Ecto neural progenitor cell (in vitro differentiated cells): ENCODE measurements at regions not wholly inside any gene's neighbourhood (a gene's known extent, or its start where the extent isn't known, plus 50 kb on each side); places are given as distances from the start of the nearest gene placed in this dataset.

Experiments used
- DNase-seq: peaks from one replicate; pipeline ENCODE4 v3.0.0-alpha.2; 2018; ENCODE audit warnings: low spot score

- DNase-seq = no peak
Measured at GRCh38 chr12:118608770-118609344, 232.5 kb downstream of the SUDS3 start.

- DNase-seq = peak; percentile 79
Measured at GRCh38 chr12:118611295-118611694, 234.9 kb downstream of the SUDS3 start.

- DNase-seq = no peak
Measured at GRCh38 chr12:118611770-118612169, 235.4 kb downstream of the SUDS3 start.

GRCh38 chr12:118617611-118618450 lies 241.5 kb downstream of the SUDS3 start:
- DNase-seq = no peak

- no peak for DNase-seq
Measured at GRCh38 chr12:118618695-118619094, 242.3 kb downstream of the SUDS3 start.

GRCh38 chr12:118625050-118625675 lies 248.8 kb downstream of the SUDS3 start:
- no peak for DNase-seq

GRCh38 chr12:118633071-118633470 lies 256.7 kb downstream of the SUDS3 start:
- no peak for DNase-seq

GRCh38 chr12:118635276-118635675 lies 258.9 kb downstream of the SUDS3 start:
- no peak for DNase-seq

GRCh38 chr12:118637767-118638370 lies 261.5 kb downstream of the SUDS3 start:
- DNase-seq = no peak

- DNase-seq = no peak
Measured at GRCh38 chr12:118641249-118641648, 264.9 kb downstream of the SUDS3 start.

GRCh38 chr12:118645219-118645618 lies 268.9 kb downstream of the SUDS3 start:
- peak; percentile 70 for DNase-seq

GRCh38 chr12:118649765-118650585 lies 273.6 kb downstream of the SUDS3 start:
- DNase-seq = no peak

- DNase-seq = no peak
Measured at GRCh38 chr12:118650586-118650960, 274.2 kb downstream of the SUDS3 start.

- DNase-seq = no peak
Measured at GRCh38 chr12:118651487-118651886, 275.1 kb downstream of the SUDS3 start.

- no peak for DNase-seq
Measured at GRCh38 chr12:118655588-118655987, 279.2 kb downstream of the SUDS3 start.

GRCh38 chr12:118680356-118680963 lies 300.9 kb upstream of the SRRM4 start:
- no peak for DNase-seq

- DNase-seq = no peak
Measured at GRCh38 chr12:118682656-118683055, 298.7 kb upstream of the SRRM4 start.

- DNase-seq = no peak
Measured at GRCh38 chr12:118685983-118686607, 295.2 kb upstream of the SRRM4 start.

- DNase-seq = peak; percentile 62
Measured at GRCh38 chr12:118689793-118690192, 291.5 kb upstream of the SRRM4 start.

- DNase-seq = no peak
Measured at GRCh38 chr12:118690506-118690905, 290.8 kb upstream of the SRRM4 start.
